ENCODE measurements at regions not wholly inside any gene's neighbourhood (a gene's known extent, or its start where the extent isn't known, plus 50 kb on each side); places are given as distances from the start of the nearest gene placed in this dataset.
"Not testable (repeated sequence)": the region's sequence is repeated elsewhere in the genome, so short reads cannot be mapped to it uniquely, and the experiment has no call there.

DNA sequence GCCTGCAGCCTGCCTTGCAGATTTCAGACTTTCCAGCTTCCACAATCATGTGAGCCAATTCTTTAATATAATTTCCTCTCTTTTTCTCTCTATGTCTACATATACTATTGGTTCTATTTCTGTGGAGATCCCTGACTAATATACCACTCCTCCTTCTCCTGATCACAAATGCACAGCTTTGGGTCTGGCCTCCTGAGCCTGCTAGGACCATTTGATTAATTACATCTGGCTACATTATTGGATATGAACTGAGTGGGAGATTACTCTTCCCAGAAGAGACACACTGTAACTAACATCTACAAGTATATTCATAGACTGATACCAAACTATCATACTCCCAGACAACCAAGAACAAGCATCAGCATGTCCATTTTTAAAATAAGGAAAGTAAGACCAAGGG lies 188.9 kb upstream of the LMCD1 start:
- DNase-seq (ENCODE audit: extremely low spot score), result no peak
- CTCF ChIA-PET, result no interaction called here
- POLR2A ChIA-PET, result no interaction called here
- TF ChIP-seq, protein P1, sequence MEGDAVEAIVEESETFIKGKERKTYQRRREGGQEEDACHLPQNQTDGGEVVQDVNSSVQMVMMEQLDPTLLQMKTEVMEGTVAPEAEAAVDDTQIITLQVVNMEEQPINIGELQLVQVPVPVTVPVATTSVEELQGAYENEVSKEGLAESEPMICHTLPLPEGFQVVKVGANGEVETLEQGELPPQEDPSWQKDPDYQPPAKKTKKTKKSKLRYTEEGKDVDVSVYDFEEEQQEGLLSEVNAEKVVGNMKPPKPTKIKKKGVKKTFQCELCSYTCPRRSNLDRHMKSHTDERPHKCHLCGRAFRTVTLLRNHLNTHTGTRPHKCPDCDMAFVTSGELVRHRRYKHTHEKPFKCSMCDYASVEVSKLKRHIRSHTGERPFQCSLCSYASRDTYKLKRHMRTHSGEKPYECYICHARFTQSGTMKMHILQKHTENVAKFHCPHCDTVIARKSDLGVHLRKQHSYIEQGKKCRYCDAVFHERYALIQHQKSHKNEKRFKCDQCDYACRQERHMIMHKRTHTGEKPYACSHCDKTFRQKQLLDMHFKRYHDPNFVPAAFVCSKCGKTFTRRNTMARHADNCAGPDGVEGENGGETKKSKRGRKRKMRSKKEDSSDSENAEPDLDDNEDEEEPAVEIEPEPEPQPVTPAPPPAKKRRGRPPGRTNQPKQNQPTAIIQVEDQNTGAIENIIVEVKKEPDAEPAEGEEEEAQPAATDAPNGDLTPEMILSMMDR (IDR thresholded peaks at IDR 0.05; ENCODE audit: control extremely low read depth, extremely low read depth, low read depth, missing control alignments), result no peak

DNA sequence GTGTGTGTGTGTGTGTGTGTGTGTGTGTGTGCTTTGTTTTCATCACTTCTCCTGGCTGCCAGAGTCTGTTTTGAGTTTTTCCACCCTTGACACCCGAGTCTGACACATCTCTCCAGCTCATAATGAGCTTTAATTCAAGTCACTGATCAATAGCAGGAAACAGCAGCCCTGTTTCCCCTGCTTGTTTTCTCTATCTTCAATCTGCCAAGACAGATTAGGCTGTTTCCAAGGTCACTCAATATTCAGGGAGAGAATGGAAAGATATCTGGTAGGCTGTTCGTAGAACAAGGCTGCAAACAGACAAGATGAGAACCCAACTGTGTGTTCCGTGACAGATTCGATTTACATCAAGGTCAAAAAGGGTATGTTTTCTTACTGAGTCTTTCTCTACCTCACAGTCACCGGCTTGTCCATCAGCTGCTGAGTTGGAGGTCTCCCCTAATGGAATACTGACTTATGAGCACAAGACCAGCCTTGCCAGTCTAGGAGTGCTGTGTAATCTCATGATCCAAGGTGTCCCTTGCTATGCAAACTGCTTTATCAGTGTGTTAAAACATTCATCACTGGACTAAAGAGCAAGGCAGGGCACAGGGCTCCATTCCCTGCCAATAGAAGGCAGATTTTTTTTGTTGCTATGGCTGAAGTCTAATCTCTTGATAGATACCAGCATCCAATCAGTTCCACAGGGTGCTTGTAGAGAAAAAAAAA lies 187.9 kb upstream of the LMCD1 start:
- ChIA-PET POLR2A (no interaction called here), CTCF (interaction anchor here (1.0 kb wide), 1 partner anchor 10 kb away, joined by 3 read pairs; no protein-coding TSS in a partner anchor)
- no peak for DNase-seq (ENCODE audit: extremely low spot score)
- TF ChIP-seq, protein P1 (IDR thresholded peaks at IDR 0.05; ENCODE audit: control extremely low read depth, extremely low read depth, low read depth, missing control alignments), result no peak

DNA sequence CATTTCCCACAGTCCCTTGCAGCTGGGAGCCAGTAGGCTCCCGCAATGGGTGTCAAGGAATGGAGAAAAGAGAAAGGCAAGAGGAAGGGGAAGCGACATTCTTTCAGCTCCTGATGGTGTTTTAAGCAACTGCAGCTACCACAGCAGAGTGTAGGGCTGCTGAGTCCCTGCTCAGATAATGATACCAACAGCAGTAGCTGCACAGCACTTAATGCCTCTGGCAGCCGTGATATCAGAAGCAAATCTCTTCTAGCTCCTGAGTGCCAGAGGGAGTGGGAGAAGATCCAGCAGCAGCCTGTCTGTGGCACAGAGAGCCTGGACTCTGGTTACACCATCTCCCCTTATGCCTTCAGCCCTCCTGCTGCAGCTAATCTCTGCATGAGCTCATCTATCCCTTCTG lies 186.1 kb upstream of the LMCD1 start:
- DNase-seq (ENCODE audit: extremely low spot score); POLR2A ChIA-PET: not testable (repeated sequence)
- CTCF ChIA-PET, result interaction anchor here (1.0 to 1.6 kb wide), 2 partner anchors 9 to 14 kb away, joined by 4 to 5 read pairs; no protein-coding TSS in a partner anchor

DNA sequence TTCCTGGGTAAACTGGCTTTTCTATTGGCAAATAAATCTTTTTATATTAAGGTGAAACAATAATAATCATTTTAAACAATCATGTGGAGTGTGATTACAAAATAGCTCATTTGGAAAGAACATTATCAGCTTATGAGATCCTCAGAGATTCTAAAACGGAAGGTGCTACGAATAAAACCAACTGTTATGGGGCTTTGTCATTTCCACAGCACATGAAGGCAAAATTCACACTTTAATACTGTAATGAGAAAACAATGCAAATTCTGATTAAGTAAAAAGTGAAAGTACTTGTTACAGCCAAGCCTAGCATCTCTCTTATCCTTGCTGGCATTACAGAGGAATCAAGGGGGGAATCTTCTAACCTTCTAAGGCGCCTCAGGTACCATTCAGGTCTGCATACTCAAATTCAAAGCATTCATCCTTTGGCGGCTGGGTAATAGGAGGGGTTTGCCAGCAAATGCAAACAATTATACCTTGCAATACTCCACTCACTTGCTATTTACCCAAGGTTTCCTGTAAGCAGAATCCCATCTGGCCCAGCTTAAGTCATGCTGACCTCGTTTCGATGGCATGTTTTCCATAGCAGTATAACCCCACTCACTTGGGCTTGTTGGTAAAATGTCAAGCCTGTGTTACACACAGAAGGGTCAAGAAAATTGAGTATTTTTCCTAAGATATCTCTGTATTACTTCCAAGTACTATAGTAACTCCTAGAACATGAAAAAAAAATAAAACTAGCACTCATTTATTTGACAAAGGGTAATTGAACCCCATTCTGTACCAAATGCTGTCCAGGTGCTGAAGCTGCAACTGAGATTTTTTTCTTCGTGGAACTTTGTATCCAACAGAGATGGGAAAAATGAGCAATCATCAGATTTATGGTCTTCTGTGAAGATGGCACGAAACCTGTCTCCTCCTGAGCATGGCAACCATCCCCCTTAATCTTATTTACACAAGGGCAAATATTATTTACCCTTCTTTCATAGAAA lies 183.7 kb upstream of the LMCD1 start:
- no peak for DNase-seq (ENCODE audit: extremely low spot score)
- TF ChIP-seq, protein P1 (IDR thresholded peaks at IDR 0.05; ENCODE audit: control extremely low read depth, extremely low read depth, low read depth, missing control alignments), result no peak
- ChIA-PET CTCF (interaction anchor here (0.8 to 2.1 kb wide), 4 partner anchors 9 to 64 kb away, joined by 3 to 8 read pairs (median 4); no protein-coding TSS in a partner anchor), POLR2A (no interaction called here)

DNA sequence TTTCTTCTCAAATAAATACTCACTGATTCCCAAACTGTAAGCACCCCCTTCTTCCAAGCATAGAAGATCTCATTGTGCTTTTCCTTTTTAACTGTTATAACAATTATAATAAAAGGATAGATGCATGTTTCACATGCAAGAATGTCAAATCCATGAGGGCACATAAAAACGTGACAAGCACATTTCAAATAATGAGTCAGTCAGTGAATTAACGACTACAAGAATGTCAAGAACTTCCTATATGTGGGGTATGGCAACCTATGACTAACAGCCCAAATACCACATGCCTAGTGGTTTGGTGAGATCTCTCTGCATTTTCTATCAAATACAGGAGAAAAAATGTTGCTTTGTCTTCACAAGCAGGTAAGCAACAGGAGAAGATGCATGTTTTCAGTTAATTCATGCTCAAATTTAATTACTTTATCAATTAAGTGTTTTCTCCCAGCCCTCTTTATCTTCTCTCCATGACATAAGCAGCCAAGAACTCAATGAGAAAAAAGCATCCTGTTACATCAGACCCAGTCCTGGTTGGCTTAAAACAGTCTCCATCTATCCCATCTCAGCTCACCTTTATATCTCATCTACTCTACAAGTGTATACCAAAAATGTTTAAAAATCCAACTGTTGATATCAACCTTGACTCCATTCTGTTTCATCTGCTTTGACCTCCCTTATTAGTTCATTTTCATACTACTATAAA lies 181.5 kb upstream of the LMCD1 start:
- TF ChIP-seq, protein P1 (IDR thresholded peaks at IDR 0.05; ENCODE audit: control extremely low read depth, extremely low read depth, low read depth, missing control alignments), result no peak
- DNase-seq (ENCODE audit: extremely low spot score), result no peak
- CTCF ChIA-PET, result interaction anchor here (0.9 to 2.3 kb wide), 3 partner anchors 10 to 18 kb away, joined by 3 to 7 read pairs (median 3); no protein-coding TSS in a partner anchor
- POLR2A ChIA-PET, result no interaction called here

DNA sequence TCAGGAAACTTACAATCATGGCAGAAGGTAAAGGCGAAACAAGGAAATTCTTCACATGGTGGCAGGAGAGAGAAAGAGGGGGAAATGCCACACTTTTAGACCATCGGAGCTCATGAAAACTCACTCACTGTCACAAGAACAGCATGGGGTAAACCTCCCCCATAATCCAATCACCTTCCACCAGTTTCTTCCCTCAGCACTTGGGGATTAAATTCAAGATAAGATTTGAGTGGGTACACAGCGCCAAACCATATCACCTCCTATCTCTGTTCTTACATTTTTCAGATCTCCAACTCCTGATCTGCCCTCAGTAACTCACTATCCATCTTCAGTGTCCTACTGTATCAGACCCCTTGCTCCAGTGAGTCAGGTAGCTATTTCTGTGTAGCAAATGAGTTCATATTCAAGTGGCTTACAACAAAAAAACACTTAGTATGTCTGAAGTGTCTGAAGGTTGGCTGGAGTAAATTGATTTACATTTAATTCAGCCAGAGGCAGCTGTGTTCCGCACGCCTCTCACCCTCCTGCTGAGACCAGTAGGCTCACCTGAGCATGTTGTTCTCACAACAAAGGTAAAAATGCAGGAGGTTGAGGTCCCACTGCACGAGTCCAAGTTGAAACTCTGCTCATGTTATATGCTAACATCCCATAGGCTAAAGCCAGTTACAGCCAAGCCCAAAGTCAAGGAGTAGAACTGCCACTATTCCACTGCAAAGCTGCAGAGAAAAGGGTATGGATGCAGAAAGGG lies 180.7 kb upstream of the LMCD1 start:
- ChIA-PET POLR2A (no interaction called here), CTCF (interaction anchor here (0.9 to 2.3 kb wide), 4 partner anchors 11 to 301 kb away, joined by 3 to 7 read pairs (median 3); no protein-coding TSS in a partner anchor)
- no peak for DNase-seq (ENCODE audit: extremely low spot score)
- TF ChIP-seq, protein P1 (IDR thresholded peaks at IDR 0.05; ENCODE audit: control extremely low read depth, extremely low read depth, low read depth, missing control alignments), result no peak

Measured in GM10248 (cell line).